ENCODE measurements at regions not wholly inside any gene's neighbourhood (a gene's known extent, or its start where the extent isn't known, plus 50 kb on each side); places are given as distances from the start of the nearest gene placed in this dataset.

- intact Hi-C loops (cut with micrococcal nuclease; ENCODE audit: unreplicated experiment) (no loop called here), in situ Hi-C loops (cut with HindIII; ENCODE audit: low pct_unique_long_range_greater_than_20kb, low sequenced_read_pairs) (no loop called here)
- Histone ChIP-seq H3K9me3 (ENCODE audit: control insufficient read depth, insufficient read depth, low read depth, low read length) (no peaks in the 10 kb centered on the region), H3K27ac (ENCODE audit: low read length) (no peak overlapping the region), H3K4me1 (ENCODE audit: control insufficient read depth, insufficient read depth, low read length) (no peaks in the 10 kb centered on the region), H3K27me3 (ENCODE audit: control insufficient read depth, insufficient read depth, low read length) (no peaks in the 10 kb centered on the region), H3K4me3 (ENCODE audit: low read depth in 2 of 2, low read length in 2 of 2) (no peak overlapping the region), H3K36me3 (ENCODE audit: control insufficient read depth, insufficient read depth, low read length) (no peaks in the 10 kb centered on the region)
- ChIA-PET POLR2A (no interaction called here), CTCF (no interaction called here)
- no peak for DNase-seq (ENCODE audit: low read depth, low spot score)
- ATAC-seq: no peak
- TF ChIP-seq SIN3A (IDR thresholded peaks at IDR 0.05; ENCODE audit: borderline replicate concordance, insufficient read depth, low read depth, low read length): no peak
- TF ChIP-seq REST (IDR thresholded peaks at IDR 0.05; ENCODE audit: insufficient read depth in 1 of 2, low read depth in 2 of 2, low read length in 1 of 2): no peak
- no peak for TF ChIP-seq CTCF (IDR thresholded peaks at IDR 0.05)
- no peak for TF ChIP-seq POLR2AphosphoS5 (IDR thresholded peaks at IDR 0.05; ENCODE audit: low read depth, low read length)
- no peak for TF ChIP-seq TCF7L2 (IDR thresholded peaks at IDR 0.05; ENCODE audit: low read depth, low read length)
- no TSS peak for BruUV-seq (replicated peaks)
These were observed 2178.2 kb downstream of the ARAP2 start for GRCh38 chr4:34066126-34066525.

GRCh38 chr4:34091451-34091850 lies 2152.9 kb downstream of the ARAP2 start:
- no peak overlapping the region for H3K27ac ChIP-seq (ENCODE audit: low read length)
- intact Hi-C loops (cut with micrococcal nuclease; ENCODE audit: unreplicated experiment) (no loop called here), in situ Hi-C loops (cut with HindIII; ENCODE audit: low pct_unique_long_range_greater_than_20kb, low sequenced_read_pairs) (no loop called here)
- H3K4me3 ChIP-seq (ENCODE audit: low read depth in 2 of 2, low read length in 2 of 2): no peak overlapping the region
- H3K4me1 ChIP-seq (ENCODE audit: control insufficient read depth, insufficient read depth, low read length): no peaks in the 10 kb centered on the region
- ChIA-PET POLR2A (no interaction called here), CTCF (no interaction called here)
- H3K9me3 ChIP-seq (ENCODE audit: control insufficient read depth, insufficient read depth, low read depth, low read length): no peaks in the 10 kb centered on the region
- TF ChIP-seq REST (IDR thresholded peaks at IDR 0.05; ENCODE audit: insufficient read depth in 1 of 2, low read depth in 2 of 2, low read length in 1 of 2) (no peak), SIN3A (IDR thresholded peaks at IDR 0.05; ENCODE audit: borderline replicate concordance, insufficient read depth, low read depth, low read length) (no peak), CTCF (IDR thresholded peaks at IDR 0.05) (no peak)
- H3K36me3 ChIP-seq (ENCODE audit: control insufficient read depth, insufficient read depth, low read length): no peaks in the 10 kb centered on the region
- DNase-seq (ENCODE audit: low read depth, low spot score): no peak
- no peak for ATAC-seq
- no TSS peak for BruUV-seq (replicated peaks)
- no peaks in the 10 kb centered on the region for H3K27me3 ChIP-seq (ENCODE audit: control insufficient read depth, insufficient read depth, low read length)

Data from Panc1 (cell line).